GM20431 (cell line): ENCODE measurements at regions not wholly inside any gene's neighbourhood (a gene's known extent, or its start where the extent isn't known, plus 50 kb on each side); places are given as distances from the start of the nearest gene placed in this dataset.

ENCODE experiments used
- in situ Hi-C: fragments of 300-500 bp; cut with MseI, MboI; formaldehyde crosslinking; loops from one replicate; pipeline ENCODE4 v1.15.0; 2020; ENCODE audit warnings: low sequenced_read_pairs; ENCODE audit not compliant: unreplicated experiment

DNA sequence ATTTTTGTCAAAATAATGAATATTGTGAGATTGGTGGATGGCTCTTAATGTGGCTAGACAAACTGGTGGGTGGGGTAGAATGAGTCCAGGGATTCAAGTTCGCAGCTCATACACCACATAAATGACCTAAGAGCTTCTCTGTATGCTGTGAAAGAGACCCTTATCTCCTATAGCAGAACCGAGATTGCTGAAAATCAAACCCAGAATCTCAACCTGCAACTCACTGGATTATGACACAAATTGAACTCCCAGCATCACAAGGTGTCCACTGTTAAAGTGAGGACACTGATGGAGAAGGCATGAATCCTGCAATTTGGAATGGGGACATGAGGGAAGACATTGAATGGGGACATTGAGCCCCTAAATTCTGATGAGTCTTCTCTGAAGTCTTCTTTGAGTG is 51.3 kb upstream of the CNKSR3 start:
- in situ Hi-C loops: no loop called here

DNA sequence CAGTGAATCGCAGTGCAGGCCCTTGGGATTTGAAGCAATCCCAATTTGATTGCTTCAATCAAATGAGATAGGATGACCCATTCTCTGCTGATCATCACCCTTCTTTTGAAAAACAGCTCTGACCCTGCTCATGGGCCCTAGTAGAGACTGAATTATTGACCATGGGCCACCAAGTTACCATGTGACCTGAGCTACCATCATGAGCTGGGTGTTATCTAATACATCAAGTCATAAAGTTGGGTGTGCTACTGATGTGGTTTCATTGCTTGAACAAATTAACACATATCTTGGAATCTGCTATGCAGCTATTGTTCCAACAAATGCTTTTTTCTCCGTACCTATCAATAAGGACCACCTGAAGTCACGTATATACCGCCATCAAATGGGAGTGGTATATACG is 54.8 kb upstream of the CNKSR3 start:
- in situ Hi-C loops: no loop called here

DNA sequence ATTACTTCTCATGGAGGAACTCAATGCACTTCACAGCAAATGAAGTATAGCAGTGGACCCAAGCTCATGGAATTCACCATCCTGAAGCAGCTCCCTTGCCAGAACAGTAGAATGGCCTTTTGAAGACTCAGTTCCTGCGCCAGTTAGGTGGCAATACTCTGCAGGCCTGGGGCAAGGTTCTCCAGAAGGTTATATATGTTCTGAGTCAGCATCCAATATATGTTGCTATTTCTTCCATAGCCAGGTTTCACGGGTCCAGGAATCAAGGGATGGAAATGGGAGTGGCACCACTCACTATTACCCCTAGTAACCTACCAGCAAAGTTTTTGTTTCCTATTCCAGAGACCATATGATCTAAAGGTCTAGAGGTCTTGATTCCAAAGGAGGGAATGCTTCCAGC is 56.4 kb upstream of the CNKSR3 start:
- in situ Hi-C loops: no loop called here

DNA sequence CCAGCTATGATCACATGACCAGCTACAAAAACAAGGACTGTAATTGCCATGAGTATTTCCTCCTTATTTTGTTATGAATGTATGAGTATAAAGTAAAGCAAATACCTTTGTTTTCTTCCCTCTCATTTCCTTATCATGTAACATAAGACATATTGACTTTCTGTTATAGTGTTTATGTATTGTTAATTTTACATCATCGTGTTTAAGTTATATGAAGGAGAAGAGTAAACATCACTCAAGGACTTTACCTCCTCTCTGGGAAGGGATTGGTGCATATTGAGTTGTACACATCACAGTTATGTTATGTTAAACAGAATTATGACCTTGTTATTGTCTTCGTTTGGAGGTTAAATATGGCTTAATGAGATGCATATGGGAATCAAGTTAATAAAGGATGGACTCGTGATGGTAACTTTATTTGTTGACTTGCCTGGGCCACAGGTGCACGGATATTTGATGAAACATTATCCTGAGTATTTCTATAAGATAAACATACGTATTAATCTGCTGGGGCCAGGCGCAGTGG is 57.3 kb upstream of the CNKSR3 start:
- in situ Hi-C loops: no loop called here

DNA sequence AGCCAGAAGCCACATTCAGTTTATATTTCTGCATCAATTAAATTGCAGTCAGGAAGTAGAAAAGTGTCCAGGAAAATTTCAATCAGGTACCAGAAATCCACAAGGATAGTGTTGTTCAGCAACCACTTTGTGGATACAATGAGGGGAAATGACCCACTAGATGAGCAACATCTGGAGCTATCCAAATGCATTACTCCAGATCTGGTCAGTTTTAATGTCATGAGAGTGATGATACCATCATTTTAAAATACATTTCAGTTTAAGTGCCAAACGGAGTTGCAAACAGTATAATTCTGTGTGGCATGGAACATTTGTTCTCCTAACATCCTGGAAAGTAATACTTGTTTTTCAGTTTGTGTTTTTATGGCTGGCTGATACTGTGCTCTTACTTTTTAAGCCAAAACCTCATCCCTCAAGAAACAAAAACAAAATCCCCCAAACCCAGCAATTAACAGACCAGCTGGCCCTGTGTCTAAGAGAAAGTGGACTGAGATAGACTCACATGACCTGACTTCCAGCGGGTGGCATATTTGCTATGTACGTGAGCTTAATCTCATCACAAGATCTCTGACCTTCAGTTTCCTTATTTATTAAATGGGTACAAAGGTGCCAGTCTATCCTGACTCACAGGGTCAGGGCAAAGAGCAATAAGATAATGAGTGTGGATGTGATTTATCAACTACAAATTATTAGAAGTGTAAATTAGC is 58.8 kb upstream of the CNKSR3 start:
- in situ Hi-C loops: no loop called here

DNA sequence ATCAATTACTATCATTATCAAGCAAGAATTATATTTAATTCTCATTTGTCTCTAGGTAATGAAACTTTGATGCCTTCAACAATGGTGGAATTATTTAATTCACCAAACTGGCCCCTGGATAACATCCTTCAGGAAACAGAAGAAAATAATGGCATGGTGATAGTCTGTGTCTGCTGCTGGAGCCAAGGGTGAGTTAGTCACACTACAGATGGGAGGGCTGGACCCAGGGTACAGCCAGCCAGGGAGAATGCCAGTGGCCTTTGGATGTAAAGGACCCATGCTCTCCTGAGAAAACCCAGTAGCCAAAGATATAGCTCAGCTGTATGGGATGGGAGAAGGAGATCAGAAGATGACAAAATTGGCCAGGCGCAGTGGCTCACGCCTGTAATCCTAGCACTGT is 60.0 kb upstream of the CNKSR3 start:
- in situ Hi-C loops: no loop called here

DNA sequence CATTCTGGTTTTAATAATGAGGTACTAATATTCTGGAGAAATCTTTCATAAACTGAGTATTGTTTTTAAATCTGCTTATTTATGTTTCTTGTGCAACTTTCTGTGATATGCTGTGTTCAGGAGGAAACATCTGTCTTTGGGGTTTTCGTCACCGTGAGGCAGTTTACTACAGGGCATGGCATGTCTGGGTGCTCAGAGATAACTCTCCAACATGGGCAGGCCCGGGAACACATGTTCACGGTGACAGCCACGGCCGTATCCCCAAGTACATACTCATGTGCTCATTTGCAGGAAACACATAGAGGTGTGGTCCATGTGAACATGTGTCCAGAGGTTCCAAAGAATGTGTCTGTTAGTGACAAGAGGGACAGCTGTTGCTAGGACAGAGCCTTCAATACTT is 62.1 kb upstream of the CNKSR3 start:
- in situ Hi-C loops: no loop called here

DNA sequence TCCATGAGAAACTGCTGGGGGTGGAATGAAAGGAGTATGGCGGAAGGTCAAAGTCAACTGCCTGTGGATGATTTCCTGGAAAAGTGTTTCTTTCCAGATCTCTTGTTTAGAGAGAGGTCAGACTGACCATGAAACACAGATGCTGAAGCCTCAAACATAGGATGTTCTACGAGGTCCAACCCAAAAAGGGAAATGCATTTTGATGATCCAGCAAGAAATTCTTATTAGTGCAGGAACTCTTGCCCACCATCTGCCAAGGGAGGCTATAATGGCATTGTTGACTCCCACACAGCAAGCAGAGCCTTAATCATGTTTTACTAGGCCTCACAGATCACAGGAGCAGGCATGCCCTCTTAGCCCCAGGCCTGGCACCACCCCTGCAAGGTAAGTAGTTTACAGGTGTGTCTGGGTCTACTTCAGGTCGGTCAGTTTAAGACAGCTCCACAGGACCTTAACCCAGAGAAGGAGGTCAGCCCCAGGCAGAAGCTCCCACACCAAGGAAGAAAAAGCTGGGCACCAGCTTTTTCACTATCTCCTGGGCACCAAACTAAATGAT is 67.6 kb upstream of the CNKSR3 start:
- in situ Hi-C loops: no loop called here

DNA sequence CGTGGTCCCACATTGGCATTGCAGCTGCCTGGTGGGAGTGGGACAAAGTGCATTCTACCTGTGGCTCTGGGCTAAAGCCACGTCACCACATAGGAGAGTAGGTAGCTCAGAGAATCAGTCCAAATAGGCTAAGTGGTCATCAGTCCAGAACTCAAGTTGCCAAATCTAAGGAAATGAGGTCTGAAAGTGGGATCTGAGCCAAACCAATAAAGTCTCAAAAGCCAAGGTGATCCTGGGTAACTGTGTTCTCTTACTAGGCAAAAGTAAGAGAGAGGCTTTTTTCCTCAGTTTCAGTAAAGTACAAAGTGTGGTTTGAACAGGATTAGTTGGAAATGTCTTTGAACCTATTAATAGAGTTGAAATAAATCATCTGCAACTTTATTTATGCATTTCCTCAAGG is 68.6 kb upstream of the CNKSR3 start:
- in situ Hi-C loops: no loop called here

DNA sequence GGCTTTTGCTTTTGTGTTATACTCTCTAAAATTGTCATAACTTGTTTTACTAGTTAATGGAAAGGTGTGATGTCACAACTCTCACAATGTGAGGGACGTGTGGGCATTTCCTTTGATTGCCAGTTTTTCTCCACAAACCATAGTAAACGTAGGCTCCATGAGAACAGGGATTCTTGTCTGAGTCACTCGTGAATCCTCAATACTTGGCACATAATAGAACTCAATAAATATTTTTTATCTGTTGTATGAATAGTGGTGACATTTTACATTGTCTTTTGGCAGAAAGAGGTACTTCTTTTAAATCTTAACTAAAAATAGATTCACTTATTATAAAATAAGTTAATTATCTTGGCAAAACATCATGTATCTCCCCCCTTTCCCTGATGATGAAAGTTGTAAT is 69.0 kb upstream of the CNKSR3 start:
- in situ Hi-C loops: no loop called here

DNA sequence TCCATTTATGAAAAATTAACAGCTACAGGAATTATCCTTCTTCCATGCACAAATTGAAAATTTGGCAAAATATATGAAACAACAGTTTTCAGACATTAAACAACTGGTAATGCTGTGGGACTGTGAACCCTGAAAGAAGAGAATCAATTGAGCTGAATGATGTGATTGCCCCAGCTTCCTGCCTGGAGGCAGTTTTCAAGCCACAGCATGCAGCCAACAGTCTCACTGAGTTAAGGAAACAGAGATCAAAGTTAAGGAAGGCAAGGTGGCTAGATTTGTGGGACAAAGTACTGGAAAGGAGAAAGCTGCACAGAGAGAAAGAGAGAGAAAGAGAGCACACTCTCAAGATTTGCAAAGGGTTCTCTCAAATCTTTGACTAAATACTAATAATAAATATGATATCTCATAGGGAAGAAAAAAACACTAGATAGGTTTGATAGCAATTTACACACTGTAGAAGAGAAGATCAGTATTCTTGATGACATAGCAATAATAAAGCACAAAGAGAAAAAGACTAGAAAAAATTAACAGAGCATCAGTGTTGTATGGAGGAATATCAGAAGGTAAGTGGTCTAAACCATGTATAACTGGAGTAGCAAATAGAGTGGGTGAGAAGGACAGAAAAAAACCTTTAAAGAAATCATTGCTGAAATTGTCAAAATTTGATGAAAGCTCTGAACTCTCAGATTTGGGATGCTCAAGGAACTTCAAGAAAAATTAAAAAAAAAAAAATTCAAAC is 70.1 kb upstream of the CNKSR3 start:
- in situ Hi-C loops: no loop called here

DNA sequence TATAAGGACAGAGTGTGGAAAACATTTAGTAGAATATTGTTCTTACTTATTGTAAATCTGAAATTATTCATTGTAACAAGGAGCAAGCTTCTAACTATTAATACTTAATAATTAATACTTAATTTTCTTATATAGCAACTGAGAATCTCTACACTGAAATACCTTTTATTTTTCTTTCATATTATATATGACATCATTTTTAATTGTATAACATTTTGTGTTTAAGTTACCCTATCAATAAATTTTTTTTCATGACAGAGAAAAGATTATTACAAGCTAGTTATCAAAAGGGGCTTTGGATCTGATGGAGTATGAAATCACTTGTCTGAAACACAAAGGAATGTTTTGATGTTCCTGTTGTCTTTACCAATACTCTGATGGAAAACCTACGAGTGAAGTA is 72.2 kb upstream of the CNKSR3 start:
- in situ Hi-C loops: no loop called here

DNA sequence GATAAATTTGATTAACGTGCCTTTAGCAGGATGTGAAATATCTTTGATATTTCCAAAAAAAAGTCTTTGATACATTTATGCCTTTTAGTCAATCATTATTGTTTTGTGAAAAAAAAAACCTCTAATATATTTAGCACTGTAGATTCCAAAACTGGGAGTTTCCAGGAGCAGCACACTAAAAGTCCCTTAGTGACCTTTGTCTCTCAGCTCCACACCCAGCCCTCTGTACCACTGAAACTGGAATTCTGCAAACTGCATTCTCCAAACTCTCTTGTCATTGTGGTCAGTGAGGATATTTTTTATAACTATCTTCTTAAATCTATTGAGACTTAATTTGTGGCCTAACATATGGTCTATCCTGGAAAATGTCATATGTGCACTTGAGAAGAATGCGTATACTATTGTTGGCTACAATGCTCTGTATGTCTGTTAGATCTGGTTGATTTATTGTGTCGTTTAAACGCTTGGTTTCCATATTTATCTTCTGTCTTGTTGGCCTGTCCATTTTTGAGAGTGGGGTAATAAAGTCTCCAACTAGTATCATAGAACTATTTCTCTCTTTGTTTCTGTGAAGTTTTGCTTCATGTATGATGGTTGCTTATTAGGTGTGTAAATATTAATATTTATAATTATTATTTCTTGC is 73.2 kb upstream of the CNKSR3 start:
- in situ Hi-C loops: no loop called here

DNA sequence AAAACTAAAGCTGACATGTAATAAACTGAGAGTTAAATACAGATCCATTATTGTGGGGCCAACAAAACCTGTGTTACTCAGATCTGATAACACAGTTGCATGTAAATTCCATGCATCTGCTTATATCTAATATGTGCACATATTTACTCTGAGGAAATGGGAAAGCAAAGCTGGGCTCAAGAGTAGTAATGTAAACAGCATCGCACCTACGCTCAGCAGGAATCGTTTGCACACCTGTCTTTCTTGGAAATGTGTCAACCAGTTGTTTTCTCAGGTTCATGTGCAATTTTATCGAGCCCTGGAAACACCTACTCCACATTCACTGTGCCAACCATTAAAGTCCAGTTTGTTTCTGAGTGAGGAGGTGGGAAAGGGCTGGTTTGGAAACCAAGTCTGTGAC is 80.3 kb upstream of the CNKSR3 start:
- in situ Hi-C loops: no loop called here

DNA sequence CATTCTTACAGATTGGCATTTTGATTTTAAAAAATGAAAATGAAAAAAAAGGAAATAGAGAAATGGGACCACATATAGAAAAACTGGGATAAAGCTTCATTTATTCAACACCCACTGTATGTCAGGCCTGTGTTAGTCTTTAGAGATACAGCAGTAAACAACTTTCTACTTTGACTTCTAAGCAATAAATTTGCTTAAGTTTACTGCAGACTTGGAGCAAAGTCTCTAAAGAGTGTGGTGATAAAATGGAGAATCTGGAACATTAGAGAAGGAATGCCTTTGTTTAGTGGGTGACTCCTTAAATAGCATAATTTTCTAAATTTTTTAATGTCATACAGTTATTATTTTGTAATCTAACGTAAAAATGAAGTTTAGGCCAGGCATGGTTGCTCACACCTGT is 80.7 kb upstream of the CNKSR3 start:
- in situ Hi-C loops: no loop called here

DNA sequence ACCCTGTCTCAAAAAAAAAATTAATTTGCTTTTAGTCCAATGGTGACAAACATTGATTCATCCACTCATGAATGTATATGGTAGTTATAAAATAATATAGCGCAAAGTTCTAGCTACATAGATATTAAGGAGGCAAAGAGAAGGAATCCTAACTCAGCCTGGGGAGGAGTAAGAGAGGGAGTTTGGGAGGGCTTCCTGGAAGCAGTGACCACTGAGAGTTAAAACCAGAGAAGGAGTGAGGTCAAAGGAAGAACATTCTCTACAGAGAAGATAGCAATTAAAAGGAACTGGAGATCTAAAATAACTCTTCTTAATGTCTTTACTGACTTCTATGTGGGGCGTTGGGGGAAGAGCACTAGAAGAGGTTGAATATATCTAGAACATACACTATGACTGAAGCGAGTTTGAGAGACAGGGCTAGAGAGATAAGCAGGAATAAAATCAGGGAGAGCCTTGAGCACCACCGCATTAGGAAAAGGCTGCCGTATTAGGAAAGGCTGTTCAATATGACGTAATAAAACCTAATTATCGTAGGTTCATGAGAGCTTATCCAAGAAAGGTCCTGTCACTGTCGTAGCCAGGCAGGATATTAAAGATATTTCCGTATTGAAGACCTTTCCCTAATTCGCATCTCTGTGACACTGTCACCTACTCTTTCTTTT is 81.8 kb upstream of the CNKSR3 start:
- in situ Hi-C loops: no loop called here

DNA sequence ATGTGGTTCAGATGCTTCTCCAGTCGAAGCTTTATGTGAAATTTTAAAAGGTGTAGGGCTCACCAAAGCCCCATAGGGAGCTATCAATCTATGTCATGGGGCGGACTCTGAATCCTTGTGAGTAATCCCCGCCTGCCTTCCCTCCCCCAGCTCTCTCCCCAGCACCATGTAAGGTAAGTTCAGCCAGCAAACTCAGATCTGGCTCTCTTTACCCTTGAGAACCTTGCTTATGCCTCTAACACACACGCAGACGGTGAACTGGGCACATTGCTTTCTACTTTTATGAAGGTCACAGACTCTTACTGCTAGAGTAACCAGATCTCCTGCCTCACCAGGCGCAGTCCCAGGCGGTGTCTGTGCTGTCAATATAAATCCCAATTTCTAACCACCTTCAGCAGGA is 82.6 kb upstream of the CNKSR3 start:
- in situ Hi-C loops: no loop called here

DNA sequence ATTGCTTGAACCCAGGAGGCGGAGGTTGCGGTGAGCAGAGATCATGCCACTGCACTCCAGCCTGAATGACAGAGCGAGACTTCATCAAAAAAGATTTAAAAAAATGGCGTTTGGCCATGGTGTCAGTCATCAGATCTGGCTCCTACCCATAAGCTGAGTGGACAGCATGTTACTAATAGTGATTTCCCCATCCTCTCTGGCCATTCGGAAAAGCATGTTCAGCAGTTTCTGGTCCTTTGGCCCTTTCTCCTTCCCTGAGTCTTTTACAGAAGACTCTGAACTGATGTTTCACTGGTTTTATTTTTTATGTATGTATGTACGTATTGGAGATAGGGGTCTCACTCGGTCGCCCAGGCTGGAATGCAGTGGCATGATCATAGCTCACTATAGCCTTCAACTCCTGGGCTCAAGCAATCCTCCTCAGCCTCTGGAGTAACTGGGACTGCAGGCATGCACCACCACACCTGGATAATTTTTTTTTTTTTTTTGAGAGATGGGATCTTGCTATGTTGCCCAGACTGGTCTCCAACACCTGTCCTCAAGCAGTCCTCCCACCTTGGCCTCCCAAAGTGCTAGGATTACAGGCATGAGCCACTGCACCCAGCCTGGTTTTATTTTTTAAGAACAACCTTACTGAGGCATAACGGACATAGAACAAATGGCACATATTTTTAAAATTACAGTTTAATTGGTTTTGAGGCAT is 84.2 kb upstream of the CNKSR3 start:
- in situ Hi-C loops: no loop called here

DNA sequence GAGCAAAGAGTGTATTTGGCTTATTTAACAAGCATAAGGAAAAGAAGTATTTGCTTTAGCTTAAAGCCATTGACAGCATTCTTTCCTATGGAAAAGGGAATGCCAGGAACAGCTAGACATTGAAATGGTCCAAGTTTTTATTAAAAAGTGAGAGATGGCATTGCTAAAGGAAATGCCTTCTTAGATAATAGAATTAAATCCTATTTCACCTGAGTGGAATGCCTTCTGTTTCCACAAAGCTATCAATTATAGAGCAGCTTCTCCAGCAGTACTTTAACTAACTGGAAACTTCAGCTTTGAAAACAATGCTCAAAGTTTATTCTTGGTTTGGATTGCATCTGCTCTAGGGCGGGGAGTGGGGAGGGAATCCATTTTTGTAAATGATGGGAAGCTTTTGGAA is 85.1 kb upstream of the CNKSR3 start:
- in situ Hi-C loops: no loop called here

DNA sequence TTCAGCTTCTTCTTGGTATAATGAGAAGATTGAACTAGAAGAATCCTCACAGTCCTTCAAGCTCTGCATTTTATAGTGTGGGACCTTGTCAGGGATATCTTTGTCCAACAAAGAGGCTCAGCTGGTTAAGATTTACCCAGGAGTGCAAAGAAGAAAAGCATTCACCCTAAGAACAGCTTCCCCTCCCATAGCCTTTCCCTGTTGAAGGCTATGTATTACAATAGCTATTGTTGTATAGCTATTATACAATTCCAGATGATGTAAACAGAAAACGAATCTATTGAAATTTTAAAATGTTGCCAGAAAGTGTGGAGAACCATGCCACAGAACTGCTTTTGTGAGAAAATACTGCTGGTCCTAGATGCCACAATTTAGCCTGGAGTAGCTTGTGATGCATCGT is 85.5 kb upstream of the CNKSR3 start:
- in situ Hi-C loops: no loop called here
